ENCODE measurements at regions not wholly inside any gene's neighbourhood (a gene's known extent, or its start where the extent isn't known, plus 50 kb on each side); places are given as distances from the start of the nearest gene placed in this dataset.

GRCh38 chr16:85232369-85233142 is 120.3 kb upstream of the CIBAR2 start:
- ChIA-PET CTCF (no interaction called here), POLR2A (ENCODE audit: unreplicated experiment) (no interaction called here)
- Histone ChIP-seq H3K4me1 (replicated peaks; ENCODE audit: insufficient read depth) (no peaks in the 10 kb centered on the region), H3K4me3 (no peak overlapping the region), H3K27me3 (ENCODE audit: insufficient read depth, low read depth) (no peaks in the 10 kb centered on the region), H3K9me3 (ENCODE audit: insufficient read depth, low read depth) (no peaks in the 10 kb centered on the region), H3K36me3 (ENCODE audit: low read depth) (no peaks in the 10 kb centered on the region), H4K20me1 (ENCODE audit: insufficient read depth) (no peaks in the 10 kb centered on the region), H3K9me2 (ENCODE audit: insufficient read depth) (no peaks in the 10 kb centered on the region), H3F3A (ENCODE audit: insufficient read depth, low read depth) (no peaks in the 10 kb centered on the region), H3K79me2 (ENCODE audit: low read depth) (no peaks in the 10 kb centered on the region), H3K4me2 (no peak overlapping the region), H2AFZ (no peak overlapping the region), H3K27ac (no peak overlapping the region)
- no peak for DNase-seq
- intact Hi-C loops (cut with micrococcal nuclease; ENCODE audit: unreplicated experiment), result no loop called here
- TF ChIP-seq CTCF (conservative IDR thresholded peaks at IDR 0.05) (no peak), EZH2 (IDR thresholded peaks at IDR 0.05; ENCODE audit: low read depth) (no peak)
- BruUV-seq (replicated peaks), result no TSS peak

- Histone ChIP-seq H3K4me1 (replicated peaks; ENCODE audit: insufficient read depth) (no peaks in the 10 kb centered on the region), H3K36me3 (ENCODE audit: low read depth) (no peaks in the 10 kb centered on the region)
- CTCF ChIA-PET, result no interaction called here
These were observed 121.2 kb upstream of the CIBAR2 start for GRCh38 chr16:85233516-85233915.

GRCh38 chr16:85234310-85235204 is 122.3 kb upstream of the CIBAR2 start:
- intact Hi-C loops (cut with micrococcal nuclease; ENCODE audit: unreplicated experiment), result no loop called here
- BruUV-seq (replicated peaks), result no TSS peak
- H3K4me3 ChIP-seq, result no peak overlapping the region
- H3K27ac ChIP-seq, result no peak overlapping the region
- ChIA-PET POLR2A (ENCODE audit: unreplicated experiment) (no interaction called here), CTCF (no interaction called here)
- H3K27me3 ChIP-seq (ENCODE audit: insufficient read depth, low read depth), result no peaks in the 10 kb centered on the region
- no peaks in the 10 kb centered on the region for H4K20me1 ChIP-seq (ENCODE audit: insufficient read depth)
- H3K4me1 ChIP-seq (replicated peaks; ENCODE audit: insufficient read depth), result no peaks in the 10 kb centered on the region
- peak in 1 of 2 experiments; percentile 55 for DNase-seq
- H3K79me2 ChIP-seq (ENCODE audit: low read depth), result no peaks in the 10 kb centered on the region
- H3K9me2 ChIP-seq (ENCODE audit: insufficient read depth), result no peaks in the 10 kb centered on the region
- no peaks in the 10 kb centered on the region for H3K36me3 ChIP-seq (ENCODE audit: low read depth)
- no peaks in the 10 kb centered on the region for H3F3A ChIP-seq (ENCODE audit: insufficient read depth, low read depth)
- TF ChIP-seq CTCF (conservative IDR thresholded peaks at IDR 0.05) (no peak), EZH2 (IDR thresholded peaks at IDR 0.05; ENCODE audit: low read depth) (no peak)
- H3K4me2 ChIP-seq, result no peak overlapping the region
- no peaks in the 10 kb centered on the region for H3K9me3 ChIP-seq (ENCODE audit: insufficient read depth, low read depth)
- no peak overlapping the region for H2AFZ ChIP-seq

More at GRCh38 chr16:85233516-85233915, 121.2 kb upstream of the CIBAR2 start:
- intact Hi-C loops (cut with micrococcal nuclease; ENCODE audit: unreplicated experiment), result no loop called here
- Histone ChIP-seq H2AFZ (no peak overlapping the region), H3K4me3 (no peak overlapping the region), H3K9me2 (ENCODE audit: insufficient read depth) (no peaks in the 10 kb centered on the region), H3K27me3 (ENCODE audit: insufficient read depth, low read depth) (no peaks in the 10 kb centered on the region), H4K20me1 (ENCODE audit: insufficient read depth) (no peaks in the 10 kb centered on the region), H3F3A (ENCODE audit: insufficient read depth, low read depth) (no peaks in the 10 kb centered on the region), H3K79me2 (ENCODE audit: low read depth) (no peaks in the 10 kb centered on the region), H3K27ac (no peak overlapping the region), H3K9me3 (ENCODE audit: insufficient read depth, low read depth) (no peaks in the 10 kb centered on the region), H3K4me2 (no peak overlapping the region)
- DNase-seq, result no peak
- POLR2A ChIA-PET (ENCODE audit: unreplicated experiment), result no interaction called here
- TF ChIP-seq CTCF (conservative IDR thresholded peaks at IDR 0.05) (no peak), EZH2 (IDR thresholded peaks at IDR 0.05; ENCODE audit: low read depth) (no peak)
- no TSS peak for BruUV-seq (replicated peaks)

Measured in PC-9 (cell line).